K562 (cell line): ENCODE measurements at regions not wholly inside any gene's neighbourhood (a gene's known extent, or its start where the extent isn't known, plus 50 kb on each side); places are given as distances from the start of the nearest gene placed in this dataset.

ENCODE experiments used
- TF ChIP-seq, protein P1 (sequence below): sonication (generic); formaldehyde crosslinking; IDR thresholded peaks from 2 replicates; pipeline ENCODE4 v1.8.0; 2022; ENCODE audit warnings: missing genetic modification reagents, mild to moderate bottlenecking, borderline replicate concordance
- TF ChIP-seq, protein P2 (sequence below): sonication (generic); formaldehyde crosslinking; IDR thresholded peaks from 2 replicates; pipeline ENCODE4 v1.9.0; 2022; ENCODE audit warnings: mild to moderate bottlenecking, missing genetic modification reagents

DNA sequence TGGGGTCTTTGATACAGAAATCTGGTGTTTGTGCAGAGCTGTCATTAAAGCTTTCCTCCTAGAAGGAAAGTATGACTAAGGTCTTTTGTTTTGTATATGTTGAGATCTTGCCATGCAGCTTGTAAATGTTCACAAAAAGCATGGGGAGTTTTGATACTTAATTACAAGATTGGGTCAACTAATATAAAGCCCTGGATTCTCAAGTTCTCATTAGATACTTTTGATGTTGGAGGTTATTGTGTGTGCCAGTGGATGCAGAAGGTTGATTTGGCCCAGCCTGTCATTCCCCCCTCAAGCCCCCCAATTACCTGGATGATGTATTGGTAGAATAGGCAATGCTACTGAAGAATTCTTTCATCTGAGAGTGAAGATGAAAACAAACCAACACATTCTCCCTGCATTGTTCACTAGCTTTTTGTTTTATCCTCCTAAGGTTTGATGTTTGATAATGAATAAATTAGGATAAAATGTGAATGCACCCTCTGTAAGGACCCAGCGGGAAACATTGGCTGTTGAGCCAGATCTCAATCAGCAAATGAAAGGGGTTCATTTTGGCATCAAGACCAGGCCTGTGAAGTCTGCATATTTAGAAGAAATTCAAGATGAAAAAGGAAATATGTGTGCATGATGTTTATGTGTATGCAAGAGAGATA, 61.9 kb upstream of the ADAMTS19 start:
- TF ChIP-seq, protein P1, sequence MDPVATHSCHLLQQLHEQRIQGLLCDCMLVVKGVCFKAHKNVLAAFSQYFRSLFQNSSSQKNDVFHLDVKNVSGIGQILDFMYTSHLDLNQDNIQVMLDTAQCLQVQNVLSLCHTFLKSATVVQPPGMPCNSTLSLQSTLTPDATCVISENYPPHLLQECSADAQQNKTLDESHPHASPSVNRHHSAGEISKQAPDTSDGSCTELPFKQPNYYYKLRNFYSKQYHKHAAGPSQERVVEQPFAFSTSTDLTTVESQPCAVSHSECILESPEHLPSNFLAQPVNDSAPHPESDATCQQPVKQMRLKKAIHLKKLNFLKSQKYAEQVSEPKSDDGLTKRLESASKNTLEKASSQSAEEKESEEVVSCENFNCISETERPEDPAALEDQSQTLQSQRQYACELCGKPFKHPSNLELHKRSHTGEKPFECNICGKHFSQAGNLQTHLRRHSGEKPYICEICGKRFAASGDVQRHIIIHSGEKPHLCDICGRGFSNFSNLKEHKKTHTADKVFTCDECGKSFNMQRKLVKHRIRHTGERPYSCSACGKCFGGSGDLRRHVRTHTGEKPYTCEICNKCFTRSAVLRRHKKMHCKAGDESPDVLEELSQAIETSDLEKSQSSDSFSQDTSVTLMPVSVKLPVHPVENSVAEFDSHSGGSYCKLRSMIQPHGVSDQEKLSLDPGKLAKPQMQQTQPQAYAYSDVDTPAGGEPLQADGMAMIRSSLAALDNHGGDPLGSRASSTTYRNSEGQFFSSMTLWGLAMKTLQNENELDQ (CRISPR knock-in tag), result no peak
- TF ChIP-seq, protein P2, sequence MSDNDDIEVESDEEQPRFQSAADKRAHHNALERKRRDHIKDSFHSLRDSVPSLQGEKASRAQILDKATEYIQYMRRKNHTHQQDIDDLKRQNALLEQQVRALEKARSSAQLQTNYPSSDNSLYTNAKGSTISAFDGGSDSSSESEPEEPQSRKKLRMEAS, result no peak
